SHP77 (cell line): ENCODE measurements at regions not wholly inside any gene's neighbourhood (a gene's known extent, or its start where the extent isn't known, plus 50 kb on each side); places are given as distances from the start of the nearest gene placed in this dataset.
A peak's percentile ranks its signal among the peaks of the same experiment; 100 is the strongest.
"Not testable (repeated sequence)": the region's sequence is repeated elsewhere in the genome, so short reads cannot be mapped to it uniquely, and the experiment has no call there.

Experiments
- DNase-seq, 2 experiments: peaks; one replicate each; lab custom pipeline; 2025; lab: John Stamatoyannopoulos, UW

GRCh38 chr10:3659203-3659917, 125.6 kb downstream of the KLF6 start:
- DNase-seq: no peak

GRCh38 chr10:3658766-3659165, 126.2 kb downstream of the KLF6 start:
- peak in 1 of 2 experiments; percentile 5 for DNase-seq

- DNase-seq: no peak
Observed at GRCh38 chr10:3656214-3656613, 128.8 kb downstream of the KLF6 start.

DNA sequence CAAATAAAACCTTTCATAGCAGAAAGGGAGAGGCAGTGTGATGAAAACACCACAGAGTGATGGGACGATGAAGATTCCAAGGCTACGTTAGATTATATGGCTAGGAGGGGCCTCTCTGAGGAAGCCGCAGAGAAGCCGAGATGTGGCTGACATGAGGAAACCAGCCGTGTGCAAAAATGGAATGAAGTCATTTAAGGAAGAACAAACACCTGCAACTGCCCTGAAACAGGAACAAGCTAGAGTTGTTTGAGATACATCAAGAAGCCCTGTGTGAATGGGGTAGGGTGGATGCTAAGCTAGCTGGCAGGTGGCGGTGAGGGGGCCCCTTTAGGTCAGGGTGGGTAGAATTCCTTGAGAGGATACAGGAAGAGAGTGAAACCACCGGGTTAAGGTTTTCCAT, 129.5 kb downstream of the KLF6 start:
- DNase-seq: no peak

DNA sequence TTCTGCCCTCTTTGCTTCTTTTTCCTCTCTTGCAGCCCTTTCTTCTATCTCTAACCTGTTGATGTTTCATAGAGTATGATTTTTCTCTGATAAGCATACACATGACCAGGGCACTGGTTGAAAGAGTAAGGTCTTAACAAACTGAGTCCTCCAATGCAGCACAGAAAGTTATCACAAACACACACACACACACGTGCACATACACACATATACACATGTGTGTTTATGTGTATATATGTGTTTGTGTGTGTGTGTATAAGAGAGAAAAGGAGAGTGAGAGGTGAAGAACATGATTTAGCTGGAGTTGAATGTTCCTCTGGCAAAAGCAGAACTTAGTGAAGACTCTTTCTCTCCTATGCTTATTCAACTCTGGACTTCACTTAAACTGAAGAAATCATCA, 130.0 kb downstream of the KLF6 start:
- no peak for DNase-seq

- DNase-seq: no peak
Observed at GRCh38 chr10:3654496-3654895, 130.5 kb downstream of the KLF6 start.

- not testable (repeated sequence) for DNase-seq
Observed at GRCh38 chr10:3653303-3653702, 131.7 kb downstream of the KLF6 start.

- DNase-seq: no peak
Observed at GRCh38 chr10:3652886-3653285, 132.1 kb downstream of the KLF6 start.

- DNase-seq: no peak
Observed at GRCh38 chr10:3651969-3652653, 132.9 kb downstream of the KLF6 start.

- DNase-seq: no peak
Observed at GRCh38 chr10:3648576-3648975, 136.4 kb downstream of the KLF6 start.

DNA sequence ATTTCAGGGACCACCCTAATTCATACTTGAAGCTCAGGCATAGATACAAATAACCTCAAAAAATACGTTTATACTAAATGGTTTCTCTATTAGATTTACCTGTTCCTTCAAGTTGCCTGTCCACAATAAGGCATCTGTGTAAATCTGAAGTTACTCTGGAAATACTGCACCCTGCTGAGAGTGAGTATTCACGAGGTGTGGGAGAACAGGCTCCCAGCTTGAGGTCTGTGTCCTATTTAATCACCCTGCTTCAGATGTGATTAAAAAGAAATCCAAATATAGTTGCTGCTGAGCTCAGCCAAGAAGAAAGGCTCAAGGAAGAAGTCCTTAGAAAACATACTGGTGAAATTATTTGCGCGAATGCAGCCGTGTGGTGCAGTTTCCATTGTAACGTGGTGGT, 136.8 kb downstream of the KLF6 start:
- no peak for DNase-seq

DNA sequence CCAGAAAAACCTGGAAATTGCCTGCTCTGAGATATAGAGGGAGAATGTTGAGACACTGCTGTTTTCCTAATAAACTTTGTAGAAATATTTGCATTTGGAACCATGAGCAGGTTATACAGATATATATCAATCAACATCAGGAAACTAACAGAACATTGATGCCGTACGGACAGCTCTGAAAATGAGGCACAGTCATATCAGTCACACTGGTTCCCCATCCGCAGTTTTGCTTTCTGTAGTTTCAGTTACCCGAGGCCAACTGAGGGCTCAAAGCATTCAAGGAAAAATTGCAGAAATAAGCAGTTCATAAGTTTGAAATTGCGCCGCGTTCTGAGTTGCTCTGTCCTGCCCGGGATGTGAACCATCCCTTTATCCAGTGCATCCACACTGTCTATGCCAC, 137.9 kb downstream of the KLF6 start:
- DNase-seq: no peak

- DNase-seq: no peak
Observed at GRCh38 chr10:3645406-3645805, 139.6 kb downstream of the KLF6 start.

DNA sequence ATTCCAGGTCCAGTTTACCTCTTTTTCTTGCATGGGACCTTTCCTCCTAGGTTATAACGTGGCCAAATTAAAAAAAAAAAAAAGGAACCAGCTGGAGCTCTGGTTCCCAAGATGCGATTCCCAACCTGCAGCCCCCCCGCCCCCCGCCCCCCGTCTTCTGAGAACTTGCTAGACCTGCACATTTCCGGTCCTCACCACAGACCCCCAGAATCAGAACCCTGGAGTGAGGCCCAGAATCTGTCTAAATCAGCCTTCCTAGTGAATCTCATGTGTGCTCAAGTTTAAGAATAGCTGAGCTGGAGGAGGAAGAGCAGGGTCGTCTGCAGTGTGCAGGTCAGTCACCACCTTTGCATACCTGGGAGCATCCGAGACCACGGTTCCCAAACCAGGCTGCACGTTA, 144.2 kb downstream of the KLF6 start:
- no peak for DNase-seq

DNA sequence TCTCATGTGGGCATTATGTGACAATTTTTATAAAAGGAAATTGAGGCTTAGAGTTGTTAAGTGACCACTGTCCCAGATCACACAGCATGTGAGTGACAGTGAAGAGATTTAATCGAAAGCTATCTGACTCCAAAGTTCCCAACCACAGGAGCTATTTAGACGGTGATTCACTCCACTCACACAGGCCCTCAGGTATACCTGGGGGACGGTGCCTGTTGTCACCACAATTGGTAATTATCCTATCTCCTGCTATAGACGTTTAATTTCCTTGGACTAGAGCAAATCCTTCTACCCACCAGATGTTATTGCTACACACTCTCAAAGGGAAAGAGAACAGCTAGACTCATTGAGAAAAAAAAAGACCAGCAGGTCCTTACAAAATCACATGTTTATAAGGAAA, 145.5 kb downstream of the KLF6 start:
- DNase-seq: no peak

GRCh38 chr10:3636356-3637181, 148.4 kb downstream of the KLF6 start:
- DNase-seq: peak in 1 of 2 experiments; percentile 28

- DNase-seq: no peak
Observed at GRCh38 chr10:3635697-3636096, 149.3 kb downstream of the KLF6 start.

DNA sequence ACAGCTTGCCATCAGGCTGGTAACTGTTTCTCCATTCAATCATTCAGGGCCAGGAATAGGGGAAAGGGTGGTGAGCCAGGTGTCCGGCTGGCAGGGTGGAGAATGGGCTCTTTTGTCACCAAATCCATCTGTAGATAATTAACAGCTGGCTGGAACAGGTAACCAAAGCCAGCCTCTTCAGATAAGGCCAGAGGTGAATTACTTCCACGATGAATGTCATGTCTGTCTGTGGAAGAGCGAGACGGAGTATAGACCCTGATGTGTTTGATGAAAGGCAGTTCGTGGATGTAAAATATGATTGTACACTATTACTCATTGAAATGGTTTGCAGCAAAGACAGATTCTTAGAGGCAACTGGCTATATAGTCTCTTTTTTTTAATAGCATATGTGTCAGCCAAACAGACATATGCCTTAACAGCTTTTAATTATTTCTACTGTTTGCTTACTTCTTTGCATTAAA, 149.8 kb downstream of the KLF6 start:
- no peak for DNase-seq

DNA sequence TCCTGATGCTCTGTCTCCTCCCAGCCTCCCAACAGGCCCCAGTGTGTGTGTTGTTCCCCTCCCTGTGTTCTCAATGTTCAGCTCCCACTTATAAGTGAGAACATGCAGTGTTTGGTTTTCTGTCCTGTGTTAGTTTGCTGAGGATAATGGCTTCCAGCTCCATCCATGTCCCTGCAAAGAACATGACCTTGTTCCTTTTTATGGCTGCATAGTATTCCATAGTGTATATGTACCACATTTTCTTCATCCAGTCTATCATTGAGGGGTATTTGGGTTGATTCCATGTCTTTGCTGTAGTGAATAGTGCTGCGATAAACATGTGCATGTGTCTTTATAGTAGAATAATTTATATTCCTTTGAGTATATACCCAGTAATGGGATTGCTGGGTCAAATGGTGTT, 150.4 kb downstream of the KLF6 start:
- DNase-seq: not testable (repeated sequence)

DNA sequence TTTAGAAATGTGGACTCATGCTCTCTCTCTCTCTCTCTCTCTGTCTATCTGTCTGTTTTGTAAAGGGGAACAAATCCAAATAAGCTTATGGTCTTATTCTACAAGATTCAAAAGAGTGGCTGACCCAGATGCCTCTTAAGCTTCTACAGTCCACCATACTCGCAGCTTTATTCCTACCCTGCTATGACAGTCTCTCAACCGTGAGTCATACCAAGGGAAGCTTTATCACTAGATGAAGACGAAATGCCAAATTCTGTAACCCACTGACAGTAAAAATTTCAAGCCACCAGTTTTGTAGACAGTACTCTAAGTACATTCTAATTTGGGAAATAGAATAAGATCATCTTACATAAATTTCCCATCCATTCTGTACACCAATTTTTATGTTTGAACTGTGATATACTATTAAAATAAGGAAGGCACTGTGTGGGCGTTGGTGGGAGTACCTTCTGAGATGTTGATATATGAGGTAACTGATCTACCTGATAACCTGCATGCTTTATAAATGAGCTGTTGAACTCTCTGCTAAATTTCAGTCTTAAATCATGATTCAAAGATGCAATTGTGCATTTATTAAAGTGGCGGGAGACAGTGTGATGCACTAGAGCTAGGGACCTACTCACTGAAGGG, 153.2 kb downstream of the KLF6 start:
- no peak for DNase-seq

DNA sequence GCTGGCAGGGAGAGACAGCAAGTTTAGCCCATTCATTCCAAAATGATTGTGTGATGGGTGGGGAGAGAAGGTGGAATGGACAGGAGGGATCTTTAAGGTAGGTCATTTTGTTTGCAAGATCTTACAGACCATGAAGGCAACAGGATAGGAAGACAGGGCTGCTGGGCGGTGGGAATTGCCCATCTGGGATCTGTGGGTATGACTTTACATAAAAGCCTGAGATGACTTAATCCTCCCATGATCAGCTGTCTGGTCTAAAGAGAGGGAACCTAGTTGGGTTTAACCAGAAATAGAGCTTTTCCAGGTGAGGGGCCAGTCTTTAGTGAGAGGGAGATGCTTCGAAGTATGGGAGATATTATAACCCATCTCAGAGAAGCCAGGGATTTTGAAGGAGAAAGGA, 153.7 kb downstream of the KLF6 start:
- DNase-seq: no peak
